SK-N-SH (cell line): ENCODE measurements at regions not wholly inside any gene's neighbourhood (a gene's known extent, or its start where the extent isn't known, plus 50 kb on each side); places are given as distances from the start of the nearest gene placed in this dataset.

Source experiments
- CTCF ChIA-PET: fragments of 300-600, 350-600 bp; formaldehyde crosslinking; extraction: SDS; loops from one replicate; lab custom pipeline; 2021; lab: Yijun Ruan, JAX
- POLR2A ChIA-PET: fragments of 350-600 bp; sonication (Branson Sonifier 250); formaldehyde crosslinking; extraction: SDS; loops from one replicate; lab custom pipeline; 2020; ENCODE audit warnings: antibody characterized with exemption, inconsistent platforms; lab: Yijun Ruan, JAX
- DNase-seq: peaks from one replicate; pipeline ENCODE4 v3.0.0; 2012
- H2AFZ ChIP-seq: fragments of 200-600 bp; sonication (generic); 2 replicates; pipeline ENCODE4 v1.8.1; 2016; ENCODE audit warnings: antibody characterized with exemption, mild to moderate bottlenecking, low read depth
- H3F3A ChIP-seq: fragments of 200-600 bp; sonication (generic); replicated peaks from 2 replicates; pipeline ENCODE3; 2016; ENCODE audit warnings: antibody characterized with exemption, mild to moderate bottlenecking; ENCODE audit not compliant: insufficient read depth
- H3K27ac ChIP-seq, 2 experiments: fragments of 200-500 bp in 1 of 2; fragments of 200-600 bp in 1 of 2; sonication (Bioruptor generic) in 1 of 2; sonication (generic), shearing (Covaris generic) in 1 of 2; 2 replicates each; pipeline versions ENCODE4 v1.5.1 to v1.6.1; 2014 to 2016; ENCODE audit warnings: low read depth in 2 of 2, inconsistent platforms in 1 of 2, low read length in 1 of 2, mild to moderate bottlenecking in 1 of 2, mixed read lengths in 1 of 2
- H3K27me3 ChIP-seq: fragments of 200-600 bp; sonication (generic), shearing (Covaris generic); 2 replicates; pipeline ENCODE4 v1.6.1; 2016; ENCODE audit warnings: mixed run types; ENCODE audit not compliant: insufficient read depth
- H3K36me3 ChIP-seq, 2 experiments: fragments of 200-500 bp in 1 of 2; fragments of 200-600 bp in 1 of 2; sonication (Bioruptor generic) in 1 of 2; sonication (generic) in 1 of 2; replicated peaks in 1 of 2; 2 replicates each; pipeline versions ENCODE3 to v1.5.1; 2014 to 2016; ENCODE audit warnings: low read length in 1 of 2, mild to moderate bottlenecking in 1 of 2; ENCODE audit not compliant: insufficient read depth in 2 of 2, control insufficient read depth in 1 of 2
- H3K4me1 ChIP-seq, 2 experiments: fragments of 200-500 bp in 1 of 2; fragments of 200-600 bp in 1 of 2; sonication (Bioruptor generic) in 1 of 2; sonication (generic), shearing (Covaris generic) in 1 of 2; 2 replicates each; pipeline versions ENCODE4 v1.5.1 to v1.6.1; 2014 to 2016; ENCODE audit warnings: low read depth in 1 of 2, low read length in 1 of 2, mixed run types in 1 of 2; ENCODE audit not compliant: insufficient read depth in 2 of 2, control insufficient read depth in 1 of 2
- H3K4me2 ChIP-seq: fragments of 200-600 bp; sonication (generic), shearing (Covaris generic); 2 replicates; pipeline ENCODE4 v1.6.1; 2017; ENCODE audit warnings: mixed run types
- H3K4me3 ChIP-seq, 2 experiments: fragments of 200-500 bp in 1 of 2; fragments of 200-600 bp in 1 of 2; sonication (Bioruptor generic) in 1 of 2; sonication (generic), shearing (Covaris generic) in 1 of 2; 2 replicates each; pipeline versions ENCODE4 v1.5.1 to v1.8.1; 2014 to 2016; ENCODE audit warnings: low read depth in 2 of 2, inconsistent platforms in 1 of 2, low read length in 1 of 2, mild to moderate bottlenecking in 1 of 2, mixed read lengths in 1 of 2, moderate library complexity in 1 of 2
- H3K79me2 ChIP-seq: fragments of 200-600 bp; sonication (generic); 2 replicates; pipeline ENCODE4 v1.8.1; 2017; ENCODE audit warnings: mild to moderate bottlenecking; ENCODE audit not compliant: insufficient read depth
- H3K9ac ChIP-seq: fragments of 200-600 bp; sonication (generic); 2 replicates; pipeline ENCODE4 v1.6.1; 2017; ENCODE audit warnings: mixed run types
- H3K9me2 ChIP-seq: fragments of 200-600 bp; sonication (generic); 2 replicates; pipeline ENCODE4 v1.6.1; 2017; ENCODE audit warnings: mixed run types
- H3K9me3 ChIP-seq: fragments of 200-600 bp; sonication (generic); 2 replicates; pipeline ENCODE4 v1.6.1; 2017; ENCODE audit warnings: mixed run types, mild to moderate bottlenecking, moderate library complexity
- H4K20me1 ChIP-seq: fragments of 200-600 bp; sonication (generic); 2 replicates; pipeline ENCODE4 v1.6.1; 2017; ENCODE audit warnings: mild to moderate bottlenecking, mixed run types; ENCODE audit not compliant: insufficient read depth
- EZH2phosphoT487 ChIP-seq: fragments of 200-600 bp; sonication (generic); IDR thresholded peaks from 2 replicates; pipeline ENCODE4 v1.6.1; 2017; ENCODE audit warnings: low read depth, mixed run types, mild to moderate bottlenecking, antibody characterized with exemption, moderate library complexity, borderline replicate concordance
- GATA2 ChIP-seq: sonication (generic); formaldehyde crosslinking; IDR thresholded peaks from 2 replicates; pipeline ENCODE4 v1.5.0; 2020; ENCODE audit warnings: mild to moderate bottlenecking, missing genetic modification reagents
- MAX ChIP-seq: IDR thresholded peaks from 2 replicates; pipeline ENCODE4 v1.4.0; 2012; ENCODE audit warnings: low read depth
- MEF2A ChIP-seq: IDR thresholded peaks from 2 replicates; pipeline ENCODE4 v1.4.0; 2012; ENCODE audit warnings: low read depth, borderline replicate concordance
- MXI1 ChIP-seq: IDR thresholded peaks from 2 replicates; pipeline ENCODE4 v1.6.1; 2012; ENCODE audit warnings: mild to moderate bottlenecking, low read depth, low read length, improper control_type of control experiment
- NRF1 ChIP-seq: IDR thresholded peaks from 2 replicates; pipeline ENCODE4 v1.6.1; 2012; ENCODE audit warnings: low read depth, mild to moderate bottlenecking, low read length
- POLR2AphosphoS5 ChIP-seq: IDR thresholded peaks from 2 replicates; pipeline ENCODE4 v1.6.1; 2012; ENCODE audit warnings: low read depth, low read length
- RAD21 ChIP-seq: IDR thresholded peaks from 2 replicates; pipeline ENCODE4 v1.6.1; 2012; ENCODE audit warnings: mild to moderate bottlenecking, low read length
- RCOR1 ChIP-seq: fragments of 150-350 bp; IDR thresholded peaks from 2 replicates; pipeline ENCODE4 v1.6.1; 2017; ENCODE audit warnings: antibody characterized with exemption, low read length
- RFX5 ChIP-seq: IDR thresholded peaks from 2 replicates; pipeline ENCODE4 v1.6.1; 2012; ENCODE audit warnings: mild to moderate bottlenecking, improper control_type of control experiment, low read length
- TAF1 ChIP-seq: IDR thresholded peaks from 2 replicates; pipeline ENCODE4 v1.6.1; 2012; ENCODE audit warnings: low read depth, mild to moderate bottlenecking, low read length, moderate library complexity, borderline replicate concordance
- TEAD4 ChIP-seq: IDR thresholded peaks from 2 replicates; pipeline ENCODE4 v1.4.0; 2012; ENCODE audit warnings: mild to moderate bottlenecking, borderline replicate concordance; ENCODE audit not compliant: insufficient read depth
- WGBS: methylation state at CpG from one replicate; pipeline ENCODE4 v1.1.6; 2017; ENCODE audit warnings: low lambda C conversion rate; 5-methylcytosine and 5-hydroxymethylcytosine counted together
- TF ChIP-seq, protein P1 (sequence below): IDR thresholded peaks from 2 replicates; pipeline ENCODE4 v1.4.0; 2012; ENCODE audit warnings: low read depth, borderline replicate concordance

DNA sequence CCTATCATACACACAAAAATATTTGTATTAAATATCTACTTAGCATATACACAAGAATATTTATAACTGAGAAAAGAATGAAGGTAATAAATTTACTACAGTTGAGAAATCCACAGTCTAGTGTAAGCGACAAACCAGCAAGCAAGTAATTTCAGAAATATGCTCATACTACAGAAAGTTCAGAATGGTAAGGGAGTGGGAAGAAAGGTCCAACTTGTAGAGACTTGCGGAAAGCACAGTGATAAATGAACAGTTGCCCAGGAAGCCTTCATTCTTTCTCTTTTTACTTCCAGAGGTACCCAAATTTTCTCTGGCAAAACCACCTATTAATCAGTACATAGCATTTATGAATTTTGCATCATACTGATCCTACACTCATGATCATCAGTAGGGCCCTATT, 438.1 kb upstream of the PCDH10 start:
- H3K79me2 ChIP-seq = no peaks in the 10 kb centered on the region
- DNase-seq = no peak
- ChIA-PET CTCF (no interaction called here), POLR2A (no interaction called here)
- H3K27me3 ChIP-seq = no peaks in the 10 kb centered on the region
- no peaks in the 10 kb centered on the region for H3K36me3 ChIP-seq
- no peak overlapping the region for H2AFZ ChIP-seq
- H3K4me2 ChIP-seq = no peak overlapping the region
- no peaks in the 10 kb centered on the region for H4K20me1 ChIP-seq
- H3K9ac ChIP-seq = no peak overlapping the region
- no peak overlapping the region for H3K4me3 ChIP-seq
- no peaks in the 10 kb centered on the region for H3K9me3 ChIP-seq
- H3K27ac ChIP-seq = no peak overlapping the region
- H3K4me1 ChIP-seq = no peaks in the 10 kb centered on the region
- no peak for TF ChIP-seq NRF1
- no peaks in the 10 kb centered on the region for H3K9me2 ChIP-seq
- no peaks in the 10 kb centered on the region for H3F3A ChIP-seq
- 24% methylated on average over 2 of the region's 2 CpGs for WGBS

GRCh38 chr4:132737344-132737743, 411.8 kb upstream of the PCDH10 start:
- H3K27ac ChIP-seq = no peak overlapping the region
- H3K79me2 ChIP-seq = no peaks in the 10 kb centered on the region
- no peaks in the 10 kb centered on the region for H3K27me3 ChIP-seq
- no peaks in the 10 kb centered on the region for H3F3A ChIP-seq
- DNase-seq = no peak
- WGBS = 30% methylated on average over 3 of the region's 3 CpGs
- no peak overlapping the region for H3K4me3 ChIP-seq
- no peak overlapping the region for H2AFZ ChIP-seq
- no peaks in the 10 kb centered on the region for H3K9me3 ChIP-seq
- H3K4me2 ChIP-seq = no peak overlapping the region
- H3K9me2 ChIP-seq = no peaks in the 10 kb centered on the region; the same call in 1 of the 2 replicates
- ChIA-PET CTCF (no interaction called here), POLR2A (no interaction called here)
- H3K9ac ChIP-seq = no peak overlapping the region
- H3K4me1 ChIP-seq = no peaks in the 10 kb centered on the region
- no peak for TF ChIP-seq MAX
- TF ChIP-seq TAF1 = no peak
- TF ChIP-seq MXI1 = no peak
- TF ChIP-seq RFX5 = no peak
- no peak for TF ChIP-seq GATA2 (CRISPR knock-in tag)
- TF ChIP-seq RCOR1 = no peak
- no peak for TF ChIP-seq POLR2AphosphoS5
- TF ChIP-seq RAD21 = no peak
- TF ChIP-seq, protein P1, sequence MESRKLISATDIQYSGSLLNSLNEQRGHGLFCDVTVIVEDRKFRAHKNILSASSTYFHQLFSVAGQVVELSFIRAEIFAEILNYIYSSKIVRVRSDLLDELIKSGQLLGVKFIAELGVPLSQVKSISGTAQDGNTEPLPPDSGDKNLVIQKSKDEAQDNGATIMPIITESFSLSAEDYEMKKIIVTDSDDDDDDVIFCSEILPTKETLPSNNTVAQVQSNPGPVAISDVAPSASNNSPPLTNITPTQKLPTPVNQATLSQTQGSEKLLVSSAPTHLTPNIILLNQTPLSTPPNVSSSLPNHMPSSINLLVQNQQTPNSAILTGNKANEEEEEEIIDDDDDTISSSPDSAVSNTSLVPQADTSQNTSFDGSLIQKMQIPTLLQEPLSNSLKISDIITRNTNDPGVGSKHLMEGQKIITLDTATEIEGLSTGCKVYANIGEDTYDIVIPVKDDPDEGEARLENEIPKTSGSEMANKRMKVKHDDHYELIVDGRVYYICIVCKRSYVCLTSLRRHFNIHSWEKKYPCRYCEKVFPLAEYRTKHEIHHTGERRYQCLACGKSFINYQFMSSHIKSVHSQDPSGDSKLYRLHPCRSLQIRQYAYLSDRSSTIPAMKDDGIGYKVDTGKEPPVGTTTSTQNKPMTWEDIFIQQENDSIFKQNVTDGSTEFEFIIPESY = no peak
- no peak for TF ChIP-seq MEF2A
- TF ChIP-seq TEAD4 = no peak
- no peak for TF ChIP-seq EZH2phosphoT487
- H3K36me3 ChIP-seq = no peaks in the 10 kb centered on the region
- no peaks in the 10 kb centered on the region for H4K20me1 ChIP-seq
